ENCODE measurements at regions not wholly inside any gene's neighbourhood (a gene's known extent, or its start where the extent isn't known, plus 50 kb on each side); places are given as distances from the start of the nearest gene placed in this dataset.

DNA sequence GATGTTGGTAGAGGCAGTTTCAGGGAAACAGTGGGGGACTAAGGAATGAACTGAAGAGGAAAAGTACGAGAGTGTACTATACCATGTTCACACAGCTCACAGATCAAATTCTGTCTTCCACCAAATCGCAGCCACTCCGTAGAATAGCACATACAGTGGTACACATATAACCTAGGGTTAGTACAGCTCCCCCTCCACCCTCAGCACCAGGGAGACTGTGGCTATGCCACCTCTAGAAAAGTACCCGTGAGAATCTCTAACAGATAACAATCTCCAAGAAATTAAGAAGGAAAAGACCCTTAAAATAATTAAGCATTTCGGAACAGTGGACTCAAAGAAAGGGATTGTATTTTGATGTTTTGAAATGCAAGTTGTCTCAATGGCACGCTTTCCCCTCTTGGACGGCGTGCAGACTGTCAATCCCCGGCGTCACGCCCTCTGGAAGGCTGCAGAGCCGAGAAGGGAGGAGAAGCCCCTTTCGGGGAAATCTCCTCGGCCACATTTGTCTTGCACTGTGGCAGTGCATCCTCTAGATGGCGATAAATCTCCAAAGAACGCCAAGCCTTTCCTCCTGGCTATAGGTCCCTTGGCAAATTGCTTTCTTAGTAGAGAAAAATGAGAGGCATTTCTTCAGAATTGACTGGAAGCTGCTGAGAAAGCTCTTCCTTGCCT, 345.0 kb downstream of the REEP3 start:
- Histone ChIP-seq H3K9me3 (no peaks in the 10 kb centered on the region), H3K4me3 (no peak overlapping the region), H3K27me3 (no peaks in the 10 kb centered on the region), H3K27ac (no peak overlapping the region), H3K4me1 (peaks cover 0 to 8% of the 10 kb centered on the region in 2 donors), H3K36me3 (no peaks in the 10 kb centered on the region)
- TF ChIP-seq, protein P1, sequence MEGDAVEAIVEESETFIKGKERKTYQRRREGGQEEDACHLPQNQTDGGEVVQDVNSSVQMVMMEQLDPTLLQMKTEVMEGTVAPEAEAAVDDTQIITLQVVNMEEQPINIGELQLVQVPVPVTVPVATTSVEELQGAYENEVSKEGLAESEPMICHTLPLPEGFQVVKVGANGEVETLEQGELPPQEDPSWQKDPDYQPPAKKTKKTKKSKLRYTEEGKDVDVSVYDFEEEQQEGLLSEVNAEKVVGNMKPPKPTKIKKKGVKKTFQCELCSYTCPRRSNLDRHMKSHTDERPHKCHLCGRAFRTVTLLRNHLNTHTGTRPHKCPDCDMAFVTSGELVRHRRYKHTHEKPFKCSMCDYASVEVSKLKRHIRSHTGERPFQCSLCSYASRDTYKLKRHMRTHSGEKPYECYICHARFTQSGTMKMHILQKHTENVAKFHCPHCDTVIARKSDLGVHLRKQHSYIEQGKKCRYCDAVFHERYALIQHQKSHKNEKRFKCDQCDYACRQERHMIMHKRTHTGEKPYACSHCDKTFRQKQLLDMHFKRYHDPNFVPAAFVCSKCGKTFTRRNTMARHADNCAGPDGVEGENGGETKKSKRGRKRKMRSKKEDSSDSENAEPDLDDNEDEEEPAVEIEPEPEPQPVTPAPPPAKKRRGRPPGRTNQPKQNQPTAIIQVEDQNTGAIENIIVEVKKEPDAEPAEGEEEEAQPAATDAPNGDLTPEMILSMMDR (IDR thresholded peaks at IDR 0.05), result peak; percentile 52 to 84
- no peak for DNase-seq (ENCODE audit: low spot score)

DNA sequence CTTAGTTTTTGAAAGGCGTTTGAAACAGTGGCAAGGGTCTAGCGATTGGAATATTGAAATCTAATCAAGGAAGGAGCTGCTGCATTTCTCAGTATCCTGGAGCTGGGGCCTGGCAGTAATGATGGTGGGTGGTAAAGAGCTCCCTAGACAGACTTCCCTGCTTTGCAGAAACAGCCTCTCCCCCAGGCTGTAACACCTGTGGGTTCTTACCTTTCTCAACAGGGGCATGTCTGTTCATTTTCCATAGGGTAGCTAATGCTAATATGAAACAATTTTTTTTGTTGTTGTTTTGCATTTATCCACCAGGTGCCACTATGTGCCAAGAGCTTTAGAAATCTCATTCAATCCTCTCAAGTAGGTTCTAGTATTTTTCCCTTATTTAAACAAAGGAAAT, 345.5 kb downstream of the REEP3 start:
- Histone ChIP-seq H3K4me3 (no peak overlapping the region), H3K9me3 (no peaks in the 10 kb centered on the region), H3K36me3 (no peaks in the 10 kb centered on the region), H3K27me3 (no peaks in the 10 kb centered on the region), H3K27ac (no peak overlapping the region), H3K4me1 (peaks cover 0 to 8% of the 10 kb centered on the region in 2 donors)
- no peak for DNase-seq (ENCODE audit: low spot score)
- TF ChIP-seq, protein P1 (IDR thresholded peaks at IDR 0.05), result peak in 1 of 2 donors; percentile 33

DNA sequence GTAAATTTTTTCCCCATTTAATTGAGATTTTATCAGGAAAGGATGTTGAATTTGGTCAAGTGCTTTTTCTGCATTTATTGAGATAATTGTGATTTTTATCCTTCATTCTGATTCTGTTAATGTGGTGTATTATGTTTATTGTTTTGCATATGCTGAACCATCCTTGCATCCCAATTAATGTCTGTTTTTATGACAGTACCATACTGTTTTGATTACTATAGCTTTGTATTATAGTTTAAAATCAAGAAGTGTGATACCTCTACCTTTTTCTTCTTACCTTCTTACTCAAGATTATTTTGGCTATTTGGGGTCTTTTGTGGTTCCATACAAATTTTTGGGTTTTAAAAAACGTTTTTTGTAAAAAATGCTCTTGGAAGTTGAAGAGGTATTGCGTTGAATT, 357.2 kb downstream of the REEP3 start:
- Histone ChIP-seq H3K36me3 (no peaks in the 10 kb centered on the region), H3K4me3 (no peak overlapping the region), H3K27me3 (no peaks in the 10 kb centered on the region), H3K9me3 (peaks cover 0 to 39% of the 10 kb centered on the region in 2 donors), H3K4me1 (no peaks in the 10 kb centered on the region), H3K27ac (no peak overlapping the region)
- TF ChIP-seq, protein P1 (IDR thresholded peaks at IDR 0.05), result no peak
- no peak for DNase-seq (ENCODE audit: low spot score)

DNA sequence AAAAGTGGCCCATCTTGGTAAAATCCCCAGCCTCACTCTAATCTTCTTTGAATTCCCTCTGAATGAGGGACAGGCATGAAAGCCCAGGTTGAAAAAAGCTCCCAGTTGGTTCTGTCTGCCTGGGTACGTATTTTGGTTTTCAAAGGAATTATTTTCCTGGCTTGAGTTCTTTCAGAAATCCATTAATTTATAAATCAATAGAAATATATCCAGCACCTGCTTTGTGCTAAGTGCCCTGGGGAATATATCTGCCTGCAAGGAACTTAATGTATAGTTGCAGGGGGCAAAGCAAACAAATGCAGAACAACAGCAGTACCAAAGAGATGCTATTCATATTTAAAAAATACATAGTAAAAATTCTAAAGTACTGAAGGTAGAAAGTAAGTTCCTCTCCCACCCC, 362.7 kb downstream of the REEP3 start:
- Histone ChIP-seq H3K27ac (no peak overlapping the region), H3K9me3 (peaks cover 0 to 24% of the 10 kb centered on the region in 2 donors), H3K27me3 (no peaks in the 10 kb centered on the region), H3K4me3 (no peak overlapping the region), H3K36me3 (no peaks in the 10 kb centered on the region), H3K4me1 (no peaks in the 10 kb centered on the region)
- TF ChIP-seq, protein P1 (IDR thresholded peaks at IDR 0.05), result no peak
- DNase-seq (ENCODE audit: low spot score), result no peak

DNA sequence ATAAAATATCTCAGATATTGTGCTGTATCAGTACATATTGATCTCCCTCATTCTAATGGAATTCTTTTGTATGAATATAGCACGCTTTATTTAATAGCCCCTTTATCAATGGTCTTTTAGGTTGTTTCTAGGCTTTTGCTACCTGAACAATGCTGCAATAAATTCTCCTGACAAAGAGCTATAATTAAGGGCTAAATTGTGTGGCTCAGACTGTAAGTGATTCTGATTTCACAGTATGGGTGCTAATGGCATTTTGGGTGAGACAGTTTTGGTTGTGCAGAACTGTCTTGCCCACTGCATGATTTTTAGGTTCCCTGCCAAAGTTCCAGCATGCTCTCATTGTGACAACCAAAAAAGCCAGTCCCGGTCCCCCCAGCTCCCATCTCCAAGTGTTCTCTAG, 363.2 kb downstream of the REEP3 start:
- no peak for DNase-seq (ENCODE audit: low spot score)
- Histone ChIP-seq H3K9me3 (peaks cover 0 to 19% of the 10 kb centered on the region in 2 donors), H3K27ac (no peak overlapping the region), H3K36me3 (no peaks in the 10 kb centered on the region), H3K27me3 (no peaks in the 10 kb centered on the region), H3K4me3 (no peak overlapping the region), H3K4me1 (no peaks in the 10 kb centered on the region)
- TF ChIP-seq, protein P1 (IDR thresholded peaks at IDR 0.05), result no peak

DNA sequence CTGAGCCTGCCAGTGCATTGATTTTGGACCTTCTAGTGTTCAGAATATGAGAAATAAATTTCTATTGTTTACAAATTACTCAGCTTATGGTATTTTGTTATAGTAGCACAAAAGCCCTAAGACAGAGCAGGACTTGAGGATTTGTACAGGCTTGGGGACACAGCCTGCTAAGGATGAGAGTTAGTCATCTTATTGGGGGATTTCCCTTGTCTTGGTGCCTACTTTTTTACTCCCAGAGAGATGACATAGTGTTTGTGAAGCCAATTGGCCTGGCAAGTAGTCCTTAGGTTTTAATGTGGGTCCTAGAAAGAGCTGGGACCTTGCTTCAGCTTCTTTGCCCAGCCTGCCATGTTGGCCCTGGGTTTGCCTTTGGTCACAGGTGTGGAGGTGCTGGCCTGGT, 364.0 kb downstream of the REEP3 start:
- no peak overlapping the region for H3K27ac ChIP-seq
- no peaks in the 10 kb centered on the region for H3K4me1 ChIP-seq
- no peaks in the 10 kb centered on the region for H3K27me3 ChIP-seq
- H3K9me3 ChIP-seq, result peaks cover 0 to 15% of the 10 kb centered on the region in 2 donors
- DNase-seq (ENCODE audit: low spot score), result no peak
- no peak overlapping the region for H3K4me3 ChIP-seq
- H3K36me3 ChIP-seq, result no peaks in the 10 kb centered on the region
- TF ChIP-seq, protein P1 (IDR thresholded peaks at IDR 0.05), result no peak
